Amygdala (tissue), 56 donors: ENCODE measurements at regions not wholly inside any gene's neighbourhood (a gene's known extent, or its start where the extent isn't known, plus 50 kb on each side); places are given as distances from the start of the nearest gene placed in this dataset.
"Not testable (repeated sequence)": the region's sequence is repeated elsewhere in the genome, so short reads cannot be mapped to it uniquely, and the experiment has no call there.

ENCODE experiments used
- DNase-seq, 56 donors: peaks; one replicate each; lab custom pipeline; 2025; lab: John Stamatoyannopoulos, UW

- DNase-seq, result no peak
These were observed 1024.6 kb downstream of the EFNA5 start for GRCh38 chr5:106646106-106646505.

- no peak for DNase-seq
These were observed 1030.2 kb downstream of the EFNA5 start for GRCh38 chr5:106640511-106640910.

GRCh38 chr5:106639488-106639887 lies 1031.2 kb downstream of the EFNA5 start:
- no peak for DNase-seq

GRCh38 chr5:106637275-106637674 lies 1033.5 kb downstream of the EFNA5 start:
- no peak for DNase-seq

- DNase-seq, result no peak
These were observed 1036.4 kb downstream of the EFNA5 start for GRCh38 chr5:106634375-106634774.

- no peak for DNase-seq
These were observed 1036.9 kb downstream of the EFNA5 start for GRCh38 chr5:106633825-106634224.

GRCh38 chr5:106628456-106628855 lies 1042.3 kb downstream of the EFNA5 start:
- DNase-seq, result not testable (repeated sequence)

GRCh38 chr5:106610041-106610440 lies 1060.7 kb downstream of the EFNA5 start:
- no peak for DNase-seq

- DNase-seq, result no peak
These were observed 1069.1 kb downstream of the EFNA5 start for GRCh38 chr5:106601620-106602019.

- DNase-seq, result no peak
These were observed 1069.9 kb downstream of the EFNA5 start for GRCh38 chr5:106600803-106601202.

GRCh38 chr5:106595864-106596263 lies 1074.9 kb downstream of the EFNA5 start:
- no peak for DNase-seq

GRCh38 chr5:106584268-106584667 lies 1086.5 kb downstream of the EFNA5 start:
- no peak for DNase-seq

- DNase-seq, result no peak
These were observed 1092.0 kb downstream of the EFNA5 start for GRCh38 chr5:106578736-106579135.

- no peak for DNase-seq
These were observed 1095.9 kb downstream of the EFNA5 start for GRCh38 chr5:106574820-106575219.

GRCh38 chr5:106566031-106566430 lies 1104.7 kb downstream of the EFNA5 start:
- DNase-seq, result no peak

GRCh38 chr5:106545325-106545724 lies 1125.4 kb downstream of the EFNA5 start:
- DNase-seq, result no peak

GRCh38 chr5:106543330-106543729 lies 1127.4 kb downstream of the EFNA5 start:
- DNase-seq, result no peak

- DNase-seq, result no peak
These were observed 1140.6 kb downstream of the EFNA5 start for GRCh38 chr5:106530150-106530549.

GRCh38 chr5:106525438-106525837 lies 1145.3 kb downstream of the EFNA5 start:
- DNase-seq, result no peak

- DNase-seq, result no peak
These were observed 1146.9 kb downstream of the EFNA5 start for GRCh38 chr5:106523852-106524251.

- no peak for DNase-seq
These were observed 1148.4 kb downstream of the EFNA5 start for GRCh38 chr5:106522296-106522695.

GRCh38 chr5:106521701-106522100 lies 1149.0 kb downstream of the EFNA5 start:
- peak in 20 of 56 donors; percentile 0 to 61 (median 14) for DNase-seq

- DNase-seq, result no peak
These were observed 1160.4 kb downstream of the EFNA5 start for GRCh38 chr5:106510321-106510720.
